ENCODE measurements at regions not wholly inside any gene's neighbourhood (a gene's known extent, or its start where the extent isn't known, plus 50 kb on each side); places are given as distances from the start of the nearest gene placed in this dataset.
A peak's percentile ranks its signal among the peaks of the same experiment; 100 is the strongest.

DNA sequence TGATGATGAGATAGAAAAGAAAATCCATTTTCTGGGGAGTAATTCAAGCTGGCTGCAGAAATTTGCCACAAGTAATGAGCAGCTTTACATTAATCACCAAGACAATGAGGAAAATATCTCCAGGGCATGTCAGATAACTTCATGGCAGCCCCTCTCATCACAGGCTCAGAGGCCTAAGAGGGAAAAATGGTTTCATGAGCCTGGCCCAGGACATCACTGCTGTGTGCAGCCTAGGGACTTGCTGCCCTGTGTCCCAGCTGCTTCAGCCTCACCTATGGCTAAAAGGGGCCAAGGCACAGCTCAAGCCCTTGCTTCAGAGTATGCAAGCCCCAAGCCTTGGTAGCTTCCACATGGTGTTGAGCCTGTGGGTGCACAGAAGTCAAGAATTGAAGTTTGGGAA lies 161.7 kb downstream of the OPA1 start:
- DNase-seq (ENCODE audit: low read depth), result no peak

GRCh38 chr3:193756536-193756935 lies 163.5 kb downstream of the OPA1 start:
- no peak for DNase-seq (ENCODE audit: low read depth)

DNA sequence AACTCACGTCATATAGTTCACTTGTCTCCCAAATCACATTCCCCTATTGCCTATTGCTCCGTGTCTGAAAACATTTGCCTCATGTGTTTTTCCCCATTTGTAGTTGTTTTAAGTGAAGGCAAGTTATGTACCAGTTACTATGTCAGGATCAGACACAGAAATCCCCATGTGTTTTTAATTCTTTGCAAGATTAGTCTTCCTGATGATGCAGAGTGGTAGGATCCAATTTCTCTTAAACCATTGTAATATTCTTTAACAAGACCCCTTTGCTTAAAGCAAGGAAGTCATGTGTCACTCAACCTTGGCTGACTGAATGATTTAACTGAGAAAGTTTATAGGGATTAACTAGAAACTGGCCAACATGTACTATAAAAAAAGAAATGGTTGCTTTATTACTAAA lies 164.4 kb downstream of the OPA1 start:
- DNase-seq (ENCODE audit: low read depth), result no peak

DNA sequence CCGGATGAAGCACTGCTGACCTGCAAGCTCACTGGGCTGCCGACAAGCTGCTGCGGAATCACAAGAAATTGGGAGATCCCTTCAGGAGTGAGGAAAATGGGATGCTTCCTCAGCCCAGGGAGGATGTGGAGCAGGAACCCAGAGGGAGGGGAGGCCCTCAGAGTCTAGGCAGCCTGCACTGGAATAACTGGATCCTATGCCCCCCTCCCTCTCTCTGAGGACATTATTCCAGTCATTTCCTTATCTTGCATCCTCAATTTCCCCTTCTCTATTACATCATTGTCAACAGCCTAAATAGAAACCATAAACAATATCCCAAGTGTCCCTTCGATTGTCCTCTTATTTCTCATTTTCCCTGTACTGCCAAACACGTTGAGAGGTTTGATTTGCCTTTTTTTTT lies 169.0 kb downstream of the OPA1 start:
- DNase-seq (ENCODE audit: low read depth), result no peak

DNA sequence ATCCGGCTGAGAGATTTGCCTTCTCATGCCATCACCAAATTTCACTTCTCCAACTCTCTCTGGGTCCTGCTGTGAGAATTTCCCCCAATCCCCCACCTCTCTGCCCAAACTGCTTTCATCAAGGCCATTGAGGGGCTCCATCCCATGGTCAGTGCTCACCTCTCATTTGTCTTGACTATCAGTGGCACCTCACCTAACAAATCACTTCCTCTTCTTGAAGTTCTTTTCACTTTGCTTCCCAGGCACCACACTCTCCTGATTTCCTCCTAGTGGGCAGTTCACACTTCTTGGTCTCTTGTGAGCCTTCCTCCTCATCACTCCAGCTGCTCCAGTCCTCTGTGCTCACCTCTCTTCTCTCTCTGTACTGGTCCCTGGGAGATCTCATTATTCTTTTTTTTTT lies 169.6 kb downstream of the OPA1 start:
- DNase-seq (ENCODE audit: low read depth), result no peak

DNA sequence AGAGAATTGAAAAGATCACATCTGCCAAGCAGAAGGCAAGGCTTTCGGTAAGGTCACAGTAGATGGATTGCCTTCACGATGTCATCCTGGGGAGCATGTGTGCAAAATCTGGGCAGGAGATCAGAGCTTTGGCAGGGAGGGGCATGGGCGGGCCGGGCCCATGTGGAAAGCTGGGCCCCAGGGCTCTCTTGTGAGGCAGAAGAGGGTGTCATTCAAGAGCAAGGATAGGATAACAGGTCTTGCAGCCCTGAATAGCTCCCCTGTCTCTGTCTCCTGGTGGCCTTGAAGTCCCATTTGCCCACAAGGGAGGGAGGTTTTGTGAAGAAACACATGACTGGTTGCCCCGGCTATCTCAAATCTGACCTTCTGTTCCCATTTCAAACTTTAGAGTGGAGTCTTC lies 172.0 kb downstream of the OPA1 start:
- DNase-seq (ENCODE audit: low read depth), result peak; percentile 25

DNA sequence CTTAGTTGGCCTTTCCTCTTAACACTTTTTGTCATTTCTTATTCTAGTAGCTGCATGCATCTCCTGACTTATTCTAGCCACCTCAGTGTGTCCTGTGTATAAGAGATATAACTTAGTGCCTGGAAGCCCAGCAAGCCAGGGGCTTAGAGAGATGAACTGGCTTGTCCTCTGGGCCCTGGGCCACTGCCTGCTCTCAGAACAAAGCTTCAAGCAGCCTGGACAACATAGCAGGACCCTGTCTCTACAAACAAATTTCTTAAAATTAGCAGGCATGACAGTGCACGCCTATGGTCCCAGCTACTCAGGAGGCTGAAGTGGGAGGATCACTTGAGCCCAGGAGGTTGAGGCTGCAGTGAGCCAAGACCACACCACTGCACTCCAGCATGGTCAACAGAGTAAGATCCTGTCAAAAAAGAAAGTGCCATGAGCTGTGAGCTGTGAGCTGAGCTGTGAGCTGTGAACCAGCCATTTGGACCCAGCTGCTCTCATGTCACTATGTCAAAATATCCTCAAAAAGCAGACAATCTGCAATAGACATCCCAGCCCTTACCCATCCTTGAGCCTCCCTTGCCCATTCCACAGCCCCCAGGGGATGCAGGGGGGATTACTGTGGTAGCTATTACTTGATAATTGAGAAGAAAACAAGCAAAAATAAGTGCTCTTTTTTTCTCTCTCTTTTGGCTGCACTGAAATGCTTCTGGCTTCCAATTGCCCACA lies 174.5 kb downstream of the OPA1 start:
- no peak for DNase-seq (ENCODE audit: low read depth)

- DNase-seq (ENCODE audit: low read depth), result no peak
Observed at GRCh38 chr3:193768070-193768394, 175.0 kb downstream of the OPA1 start.

GRCh38 chr3:193769437-193769836 lies 176.4 kb downstream of the OPA1 start:
- DNase-seq (ENCODE audit: low read depth), result no peak

- DNase-seq (ENCODE audit: low read depth), result no peak
Observed at GRCh38 chr3:193771011-193771652, 178.1 kb downstream of the OPA1 start.

- DNase-seq (ENCODE audit: low read depth), result no peak
Observed at GRCh38 chr3:193771653-193772421, 178.8 kb downstream of the OPA1 start.

GRCh38 chr3:193772422-193772763 lies 179.4 kb downstream of the OPA1 start:
- DNase-seq (ENCODE audit: low read depth), result no peak

- no peak for DNase-seq (ENCODE audit: low read depth)
Observed at GRCh38 chr3:193773266-193774220, 180.5 kb downstream of the OPA1 start.

GRCh38 chr3:193774272-193774915 lies 181.4 kb downstream of the OPA1 start:
- no peak for DNase-seq (ENCODE audit: low read depth)

GRCh38 chr3:193774916-193775285 lies 181.9 kb downstream of the OPA1 start:
- no peak for DNase-seq (ENCODE audit: low read depth)

- DNase-seq (ENCODE audit: low read depth), result no peak
Observed at GRCh38 chr3:193775421-193776077, 182.5 kb downstream of the OPA1 start.

DNA sequence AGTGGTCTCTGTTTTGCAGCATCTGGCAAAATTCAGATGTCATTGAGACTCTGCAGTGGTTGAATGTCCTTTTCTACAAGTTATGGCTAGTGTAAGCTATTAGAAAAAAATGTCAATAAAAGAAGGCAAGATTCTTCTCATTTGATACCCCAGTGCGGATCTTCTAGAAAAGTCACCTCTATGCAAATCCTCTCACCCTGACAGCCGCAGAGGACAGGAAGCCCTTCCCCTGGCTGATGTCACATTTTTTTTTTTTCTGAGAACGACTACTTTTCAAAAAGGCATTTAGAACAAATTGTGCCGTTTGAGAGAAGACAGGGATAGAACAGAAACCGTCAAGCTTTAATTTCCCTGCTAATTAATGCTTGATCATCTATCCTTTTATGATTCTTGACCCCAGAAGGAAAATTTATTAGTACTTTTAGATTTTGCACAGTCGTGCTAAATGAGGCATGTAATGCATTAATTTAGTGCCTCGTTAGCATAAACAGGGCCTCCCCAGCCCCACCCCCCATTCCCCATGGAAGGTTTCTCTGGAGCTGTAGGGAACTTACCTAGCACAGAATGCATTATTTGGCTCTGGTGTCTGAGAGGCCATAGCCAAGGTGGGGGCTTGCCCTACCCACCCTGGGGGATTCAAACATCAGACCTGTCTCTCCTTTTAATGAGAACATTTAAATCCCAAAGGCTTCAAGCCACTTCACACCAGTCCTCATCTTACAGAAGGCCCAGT lies 183.8 kb downstream of the OPA1 start:
- DNase-seq (ENCODE audit: low read depth), result no peak

- DNase-seq (ENCODE audit: low read depth), result peak; percentile 84
Observed at GRCh38 chr3:193777524-193777923, 184.5 kb downstream of the OPA1 start.

DNA sequence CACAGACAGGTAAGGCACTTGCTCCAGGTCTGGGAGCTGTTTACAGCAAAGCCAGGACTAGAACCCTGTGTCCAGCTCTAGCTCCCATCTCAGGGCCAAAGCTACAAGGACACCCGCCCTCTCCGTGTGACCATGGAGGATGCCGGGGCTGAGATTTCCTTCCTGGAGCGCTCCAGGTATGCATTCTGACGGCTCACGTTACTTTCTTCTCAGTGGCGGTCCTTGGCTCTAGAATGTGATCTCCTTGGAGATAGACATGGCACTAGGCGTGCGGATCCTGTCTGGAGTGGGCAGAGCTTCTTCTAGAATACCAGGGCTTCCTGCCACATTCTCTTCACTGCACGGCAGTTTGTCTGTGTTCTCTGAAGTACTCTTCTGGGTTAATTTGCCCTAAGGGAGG lies 185.7 kb downstream of the OPA1 start:
- DNase-seq (ENCODE audit: low read depth), result no peak

DNA sequence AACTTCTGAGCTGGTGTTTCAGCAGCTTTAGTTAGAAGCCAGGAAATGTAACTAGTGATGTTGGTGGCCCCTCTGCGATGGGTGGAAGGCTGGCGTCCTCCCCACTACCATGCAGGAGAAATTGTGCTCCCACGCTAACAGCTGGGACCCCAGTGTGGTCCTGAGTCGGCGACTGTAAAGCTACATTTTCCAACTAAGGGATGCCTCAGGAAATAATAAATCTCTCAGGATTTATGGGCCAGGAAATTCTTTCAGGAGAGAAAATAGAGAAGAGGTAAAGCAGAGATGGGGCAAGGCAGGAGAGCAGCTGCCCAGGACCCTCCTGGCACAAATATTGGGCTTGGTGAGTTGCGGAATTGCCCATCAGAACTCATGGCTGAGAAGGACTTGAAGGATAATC lies 186.9 kb downstream of the OPA1 start:
- DNase-seq (ENCODE audit: low read depth), result no peak

Data from RPMI7951 (cell line).